HCT116 (cell line): ENCODE measurements at regions not wholly inside any gene's neighbourhood (a gene's known extent, or its start where the extent isn't known, plus 50 kb on each side); places are given as distances from the start of the nearest gene placed in this dataset.

ENCODE experiments used
- EGR1 ChIP-seq: IDR thresholded peaks from 2 replicates; pipeline ENCODE4 v1.6.1; 2012; ENCODE audit warnings: low read depth
- ELF1 ChIP-seq: IDR thresholded peaks from 2 replicates; pipeline ENCODE4 v1.6.1; 2012; ENCODE audit warnings: low read depth, borderline replicate concordance
- EZH2 ChIP-seq: fragments of 200-600 bp; sonication (generic); IDR thresholded peaks from 2 replicates; pipeline ENCODE4 v1.6.1; 2017; ENCODE audit warnings: antibody characterized with exemption, mixed run types
- EZH2phosphoT487 ChIP-seq: fragments of 200-600 bp; IDR thresholded peaks from 2 replicates; pipeline ENCODE4 v1.6.1; 2018; ENCODE audit warnings: antibody characterized with exemption, borderline replicate concordance
- POLR2A ChIP-seq: IDR thresholded peaks from 2 replicates; pipeline ENCODE4 v1.7.0; 2011; ENCODE audit warnings: borderline replicate concordance; ENCODE audit not compliant: insufficient read depth, insufficient read length; ENCODE audit errors: extremely low read depth
- POLR2AphosphoS5 ChIP-seq: IDR thresholded peaks from 2 replicates; pipeline ENCODE4 v1.6.1; 2011; ENCODE audit warnings: mild to moderate bottlenecking, low read depth, low read length, moderate library complexity
- RAD21 ChIP-seq: IDR thresholded peaks from 2 replicates; pipeline ENCODE4 v1.6.1; 2012; ENCODE audit warnings: low read depth, mild to moderate bottlenecking
- TCF7L2 ChIP-seq: IDR thresholded peaks from 2 replicates; pipeline ENCODE4 v1.7.0; 2011; ENCODE audit warnings: borderline replicate concordance, inconsistent platforms; ENCODE audit not compliant: insufficient read depth, insufficient read length; ENCODE audit errors: extremely low read depth
- YY1 ChIP-seq: IDR thresholded peaks from 2 replicates; pipeline ENCODE4 v1.6.1; 2011; ENCODE audit warnings: low read length, low read depth, moderate library complexity, mild to moderate bottlenecking; ENCODE audit not compliant: insufficient replicate concordance; ENCODE audit errors: extremely low read depth
- ZFX ChIP-seq: fragments of 450-650 bp; IDR thresholded peaks from 2 replicates; pipeline ENCODE4 v1.6.1; 2017
- ZNF274 ChIP-seq: fragments of 200-500 bp; sonication (Bioruptor generic); IDR thresholded peaks from 2 replicates; pipeline ENCODE4 v1.6.1; 2014; ENCODE audit warnings: mild to moderate bottlenecking, low read depth, low read length, inconsistent platforms
- TF ChIP-seq, protein P1 (sequence below), 3 experiments: fragments of 200-600 bp in 1 of 3; sonication (generic) in 1 of 3; IDR thresholded peaks in 2 of 3; conservative IDR thresholded peaks in 1 of 3; 2 replicates each; pipeline ENCODE4 v1.5.1; 2012 to 2017; ENCODE audit warnings: low read depth in 2 of 3, low read length in 2 of 3, antibody characterized with exemption in 1 of 3, borderline replicate concordance in 1 of 3, control low read depth in 1 of 3, mild to moderate bottlenecking in 1 of 3, mixed read lengths in 1 of 3, mixed run types in 1 of 3, moderate library complexity in 1 of 3; ENCODE audit not compliant: insufficient read depth in 1 of 3
- TF ChIP-seq, protein P2 (sequence below): IDR thresholded peaks from 2 replicates; pipeline ENCODE4 v1.6.1; 2012
- TF ChIP-seq, protein P3 (sequence below): IDR thresholded peaks from 2 replicates; pipeline ENCODE4 v1.6.1; 2011; ENCODE audit warnings: mild to moderate bottlenecking, low read length, moderate library complexity; ENCODE audit not compliant: insufficient replicate concordance; ENCODE audit errors: extremely low read depth

DNA sequence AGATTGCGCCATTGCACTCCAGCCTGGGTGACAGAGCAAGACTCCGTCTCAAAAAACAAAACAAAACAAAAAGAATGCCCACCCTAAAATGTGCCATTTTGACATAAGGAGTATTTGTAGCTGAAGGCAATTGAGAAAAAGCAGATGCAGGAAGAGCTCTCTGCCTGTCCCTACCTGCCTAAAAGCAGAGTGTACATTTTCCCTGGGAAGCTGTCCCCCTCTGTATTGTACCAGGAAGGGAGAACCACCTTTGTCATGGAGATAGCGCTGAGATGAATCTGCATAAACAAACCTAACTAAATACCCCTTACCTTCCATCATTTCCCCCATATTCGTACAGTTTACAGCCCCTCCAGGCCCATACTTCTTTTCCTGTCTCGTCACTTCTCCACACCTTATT lies 94.4 kb upstream of the SLC45A1 start:
- TF ChIP-seq, protein P1, sequence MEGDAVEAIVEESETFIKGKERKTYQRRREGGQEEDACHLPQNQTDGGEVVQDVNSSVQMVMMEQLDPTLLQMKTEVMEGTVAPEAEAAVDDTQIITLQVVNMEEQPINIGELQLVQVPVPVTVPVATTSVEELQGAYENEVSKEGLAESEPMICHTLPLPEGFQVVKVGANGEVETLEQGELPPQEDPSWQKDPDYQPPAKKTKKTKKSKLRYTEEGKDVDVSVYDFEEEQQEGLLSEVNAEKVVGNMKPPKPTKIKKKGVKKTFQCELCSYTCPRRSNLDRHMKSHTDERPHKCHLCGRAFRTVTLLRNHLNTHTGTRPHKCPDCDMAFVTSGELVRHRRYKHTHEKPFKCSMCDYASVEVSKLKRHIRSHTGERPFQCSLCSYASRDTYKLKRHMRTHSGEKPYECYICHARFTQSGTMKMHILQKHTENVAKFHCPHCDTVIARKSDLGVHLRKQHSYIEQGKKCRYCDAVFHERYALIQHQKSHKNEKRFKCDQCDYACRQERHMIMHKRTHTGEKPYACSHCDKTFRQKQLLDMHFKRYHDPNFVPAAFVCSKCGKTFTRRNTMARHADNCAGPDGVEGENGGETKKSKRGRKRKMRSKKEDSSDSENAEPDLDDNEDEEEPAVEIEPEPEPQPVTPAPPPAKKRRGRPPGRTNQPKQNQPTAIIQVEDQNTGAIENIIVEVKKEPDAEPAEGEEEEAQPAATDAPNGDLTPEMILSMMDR (IDR thresholded peaks at IDR 0.05 in 2 of 3, conservative IDR thresholded peaks at IDR 0.05 in 1 of 3; ENCODE audit: borderline replicate concordance in 1 of 3, insufficient read depth in 1 of 3, low read depth in 2 of 3, low read length in 2 of 3), result no peak
- no peak for TF ChIP-seq YY1
- TF ChIP-seq EZH2, result no peak
- no peak for TF ChIP-seq EZH2phosphoT487
- no peak for TF ChIP-seq RAD21
- TF ChIP-seq POLR2AphosphoS5, result no peak
- TF ChIP-seq, protein P2, sequence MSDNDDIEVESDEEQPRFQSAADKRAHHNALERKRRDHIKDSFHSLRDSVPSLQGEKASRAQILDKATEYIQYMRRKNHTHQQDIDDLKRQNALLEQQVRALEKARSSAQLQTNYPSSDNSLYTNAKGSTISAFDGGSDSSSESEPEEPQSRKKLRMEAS, result no peak
- no peak for TF ChIP-seq ELF1
- no peak for TF ChIP-seq POLR2A
- TF ChIP-seq ZFX, result no peak
- TF ChIP-seq, protein P3, sequence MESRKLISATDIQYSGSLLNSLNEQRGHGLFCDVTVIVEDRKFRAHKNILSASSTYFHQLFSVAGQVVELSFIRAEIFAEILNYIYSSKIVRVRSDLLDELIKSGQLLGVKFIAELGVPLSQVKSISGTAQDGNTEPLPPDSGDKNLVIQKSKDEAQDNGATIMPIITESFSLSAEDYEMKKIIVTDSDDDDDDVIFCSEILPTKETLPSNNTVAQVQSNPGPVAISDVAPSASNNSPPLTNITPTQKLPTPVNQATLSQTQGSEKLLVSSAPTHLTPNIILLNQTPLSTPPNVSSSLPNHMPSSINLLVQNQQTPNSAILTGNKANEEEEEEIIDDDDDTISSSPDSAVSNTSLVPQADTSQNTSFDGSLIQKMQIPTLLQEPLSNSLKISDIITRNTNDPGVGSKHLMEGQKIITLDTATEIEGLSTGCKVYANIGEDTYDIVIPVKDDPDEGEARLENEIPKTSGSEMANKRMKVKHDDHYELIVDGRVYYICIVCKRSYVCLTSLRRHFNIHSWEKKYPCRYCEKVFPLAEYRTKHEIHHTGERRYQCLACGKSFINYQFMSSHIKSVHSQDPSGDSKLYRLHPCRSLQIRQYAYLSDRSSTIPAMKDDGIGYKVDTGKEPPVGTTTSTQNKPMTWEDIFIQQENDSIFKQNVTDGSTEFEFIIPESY, result no peak
- TF ChIP-seq ZNF274, result no peak
- TF ChIP-seq TCF7L2, result no peak
- TF ChIP-seq EGR1, result no peak
